ENCODE measurements at regions not wholly inside any gene's neighbourhood (a gene's known extent, or its start where the extent isn't known, plus 50 kb on each side); places are given as distances from the start of the nearest gene placed in this dataset.

DNA sequence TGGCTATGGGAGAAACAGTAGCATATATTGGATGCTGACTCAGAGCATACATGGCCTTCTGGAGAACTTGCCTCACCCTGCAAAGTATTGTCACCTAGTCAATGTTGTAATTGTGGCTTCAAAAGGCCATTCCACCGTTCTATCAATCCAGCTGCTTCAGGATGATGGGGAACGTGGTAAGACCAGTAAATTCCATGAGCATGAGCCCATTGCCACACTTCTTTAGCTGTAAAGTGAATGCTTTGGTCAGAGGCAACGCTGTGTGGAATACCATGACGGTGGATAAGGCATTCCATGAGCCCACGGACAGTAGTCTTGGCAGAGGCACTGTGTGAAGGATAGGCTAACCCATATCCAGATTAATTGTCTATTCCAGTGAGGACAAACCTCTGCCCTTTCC is 1300.1 kb upstream of the ACVR2A start:
- peaks cover 5% of the 10 kb centered on the region for H3F3A ChIP-seq (replicated peaks; ENCODE audit: low read depth)
- no peak overlapping the region for H3K4me2 ChIP-seq
- no peaks in the 10 kb centered on the region for H3K27me3 ChIP-seq (ENCODE audit: insufficient read depth)
- H3K9me2 ChIP-seq (ENCODE audit: insufficient read depth) = peaks cover 39% of the 10 kb centered on the region
- DNase-seq (ENCODE audit: low spot score) (no peak), ATAC-seq (no peak)
- H3K27me3 Mint-ChIP-seq (ENCODE audit: insufficient read depth, low read depth, poor library complexity) = peaks cover 2% of the 10 kb centered on the region
- H3K79me2 ChIP-seq (replicated peaks; ENCODE audit: insufficient read depth) = no peaks in the 10 kb centered on the region
- H3K9me3 Mint-ChIP-seq = peaks cover 5% of the 10 kb centered on the region
- no peak overlapping the region for H3K27ac ChIP-seq (ENCODE audit: low read depth)
- peaks cover 35% of the 10 kb centered on the region for H3K4me1 Mint-ChIP-seq
- no peak for TF ChIP-seq CTCF (conservative IDR thresholded peaks at IDR 0.05; ENCODE audit: low read depth in 2 of 2)
- no peak for TF ChIP-seq EZH2 (IDR thresholded peaks at IDR 0.05; ENCODE audit: low read depth, unreplicated experiment)
- TF ChIP-seq EZH2phosphoT487 (IDR thresholded peaks at IDR 0.05; ENCODE audit: unreplicated experiment) = no peak
- TF ChIP-seq, protein P1, sequence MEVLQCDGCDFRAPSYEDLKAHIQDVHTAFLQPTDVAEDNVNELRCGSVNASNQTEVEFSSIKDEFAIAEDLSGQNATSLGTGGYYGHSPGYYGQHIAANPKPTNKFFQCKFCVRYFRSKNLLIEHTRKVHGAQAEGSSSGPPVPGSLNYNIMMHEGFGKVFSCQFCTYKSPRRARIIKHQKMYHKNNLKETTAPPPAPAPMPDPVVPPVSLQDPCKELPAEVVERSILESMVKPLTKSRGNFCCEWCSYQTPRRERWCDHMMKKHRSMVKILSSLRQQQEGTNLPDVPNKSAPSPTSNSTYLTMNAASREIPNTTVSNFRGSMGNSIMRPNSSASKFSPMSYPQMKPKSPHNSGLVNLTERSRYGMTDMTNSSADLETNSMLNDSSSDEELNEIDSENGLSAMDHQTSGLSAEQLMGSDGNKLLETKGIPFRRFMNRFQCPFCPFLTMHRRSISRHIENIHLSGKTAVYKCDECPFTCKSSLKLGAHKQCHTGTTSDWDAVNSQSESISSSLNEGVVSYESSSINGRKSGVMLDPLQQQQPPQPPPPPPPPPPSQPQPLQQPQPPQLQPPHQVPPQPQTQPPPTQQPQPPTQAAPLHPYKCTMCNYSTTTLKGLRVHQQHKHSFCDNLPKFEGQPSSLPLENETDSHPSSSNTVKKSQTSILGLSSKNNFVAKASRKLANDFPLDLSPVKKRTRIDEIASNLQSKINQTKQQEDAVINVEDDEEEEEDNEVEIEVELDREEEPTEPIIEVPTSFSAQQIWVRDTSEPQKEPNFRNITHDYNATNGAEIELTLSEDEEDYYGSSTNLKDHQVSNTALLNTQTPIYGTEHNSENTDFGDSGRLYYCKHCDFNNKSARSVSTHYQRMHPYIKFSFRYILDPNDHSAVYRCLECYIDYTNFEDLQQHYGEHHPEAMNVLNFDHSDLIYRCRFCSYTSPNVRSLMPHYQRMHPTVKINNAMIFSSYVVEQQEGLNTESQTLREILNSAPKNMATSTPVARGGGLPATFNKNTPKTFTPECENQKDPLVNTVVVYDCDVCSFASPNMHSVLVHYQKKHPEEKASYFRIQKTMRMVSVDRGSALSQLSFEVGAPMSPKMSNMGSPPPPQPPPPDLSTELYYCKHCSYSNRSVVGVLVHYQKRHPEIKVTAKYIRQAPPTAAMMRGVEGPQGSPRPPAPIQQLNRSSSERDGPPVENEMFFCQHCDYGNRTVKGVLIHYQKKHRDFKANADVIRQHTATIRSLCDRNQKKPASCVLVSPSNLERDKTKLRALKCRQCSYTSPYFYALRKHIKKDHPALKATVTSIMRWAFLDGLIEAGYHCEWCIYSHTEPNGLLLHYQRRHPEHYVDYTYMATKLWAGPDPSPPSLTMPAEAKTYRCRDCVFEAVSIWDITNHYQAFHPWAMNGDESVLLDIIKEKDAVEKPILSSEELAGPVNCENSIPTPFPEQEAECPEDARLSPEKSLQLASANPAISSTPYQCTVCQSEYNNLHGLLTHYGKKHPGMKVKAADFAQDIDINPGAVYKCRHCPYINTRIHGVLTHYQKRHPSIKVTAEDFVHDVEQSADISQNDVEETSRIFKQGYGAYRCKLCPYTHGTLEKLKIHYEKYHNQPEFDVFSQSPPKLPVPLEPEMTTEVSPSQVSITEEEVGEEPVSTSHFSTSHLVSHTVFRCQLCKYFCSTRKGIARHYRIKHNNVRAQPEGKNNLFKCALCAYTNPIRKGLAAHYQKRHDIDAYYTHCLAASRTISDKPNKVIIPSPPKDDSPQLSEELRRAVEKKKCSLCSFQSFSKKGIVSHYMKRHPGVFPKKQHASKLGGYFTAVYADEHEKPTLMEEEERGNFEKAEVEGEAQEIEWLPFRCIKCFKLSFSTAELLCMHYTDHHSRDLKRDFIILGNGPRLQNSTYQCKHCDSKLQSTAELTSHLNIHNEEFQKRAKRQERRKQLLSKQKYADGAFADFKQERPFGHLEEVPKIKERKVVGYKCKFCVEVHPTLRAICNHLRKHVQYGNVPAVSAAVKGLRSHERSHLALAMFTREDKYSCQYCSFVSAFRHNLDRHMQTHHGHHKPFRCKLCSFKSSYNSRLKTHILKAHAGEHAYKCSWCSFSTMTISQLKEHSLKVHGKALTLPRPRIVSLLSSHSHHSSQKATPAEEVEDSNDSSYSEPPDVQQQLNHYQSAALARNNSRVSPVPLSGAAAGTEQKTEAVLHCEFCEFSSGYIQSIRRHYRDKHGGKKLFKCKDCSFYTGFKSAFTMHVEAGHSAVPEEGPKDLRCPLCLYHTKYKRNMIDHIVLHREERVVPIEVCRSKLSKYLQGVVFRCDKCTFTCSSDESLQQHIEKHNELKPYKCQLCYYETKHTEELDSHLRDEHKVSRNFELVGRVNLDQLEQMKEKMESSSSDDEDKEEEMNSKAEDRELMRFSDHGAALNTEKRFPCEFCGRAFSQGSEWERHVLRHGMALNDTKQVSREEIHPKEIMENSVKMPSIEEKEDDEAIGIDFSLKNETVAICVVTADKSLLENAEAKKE (CRISPR knock-in tag; IDR thresholded peaks at IDR 0.05) = no peak
- TF ChIP-seq REST (IDR thresholded peaks at IDR 0.05; ENCODE audit: unreplicated experiment) = no peak
- TF ChIP-seq ZNF114 (CRISPR knock-in tag; IDR thresholded peaks at IDR 0.05) = no peak
- TF ChIP-seq STAT1 (IDR thresholded peaks at IDR 0.05; ENCODE audit: unreplicated experiment) = no peak
- TF ChIP-seq ZNF331 (CRISPR knock-in tag; IDR thresholded peaks at IDR 0.05; ENCODE audit: low read depth) = no peak
- no peak for TF ChIP-seq POLR2AphosphoS5 (IDR thresholded peaks at IDR 0.05; ENCODE audit: low read depth)
- no peak for TF ChIP-seq CREB1 (CRISPR knock-in tag; IDR thresholded peaks at IDR 0.05; ENCODE audit: low read depth)
- TF ChIP-seq JUNB (IDR thresholded peaks at IDR 0.05; ENCODE audit: unreplicated experiment) = no peak
- TF ChIP-seq, protein P2, sequence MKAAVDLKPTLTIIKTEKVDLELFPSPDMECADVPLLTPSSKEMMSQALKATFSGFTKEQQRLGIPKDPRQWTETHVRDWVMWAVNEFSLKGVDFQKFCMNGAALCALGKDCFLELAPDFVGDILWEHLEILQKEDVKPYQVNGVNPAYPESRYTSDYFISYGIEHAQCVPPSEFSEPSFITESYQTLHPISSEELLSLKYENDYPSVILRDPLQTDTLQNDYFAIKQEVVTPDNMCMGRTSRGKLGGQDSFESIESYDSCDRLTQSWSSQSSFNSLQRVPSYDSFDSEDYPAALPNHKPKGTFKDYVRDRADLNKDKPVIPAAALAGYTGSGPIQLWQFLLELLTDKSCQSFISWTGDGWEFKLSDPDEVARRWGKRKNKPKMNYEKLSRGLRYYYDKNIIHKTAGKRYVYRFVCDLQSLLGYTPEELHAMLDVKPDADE (IDR thresholded peaks at IDR 0.05) = no peak
- TF ChIP-seq NANOG (IDR thresholded peaks at IDR 0.05; ENCODE audit: borderline replicate concordance) = no peak
- H3K27ac Mint-ChIP-seq = no peak overlapping the region
- H4K20me1 ChIP-seq (replicated peaks; ENCODE audit: insufficient read depth) = no peaks in the 10 kb centered on the region
- no peak overlapping the region for H2AFZ ChIP-seq
- H3K4me1 ChIP-seq (ENCODE audit: insufficient read depth) = peaks cover 20% of the 10 kb centered on the region
- H3K36me3 Mint-ChIP-seq (ENCODE audit: low read depth) = peaks cover 45% of the 10 kb centered on the region
- H3K4me3 ChIP-seq = no peak overlapping the region
- no peaks in the 10 kb centered on the region for H3K36me3 ChIP-seq (ENCODE audit: insufficient read depth)
- H3K4me3 Mint-ChIP-seq = no peak overlapping the region

Measured in GM23338 (cell line).